GM19351 (cell line): ENCODE measurements at regions not wholly inside any gene's neighbourhood (a gene's known extent, or its start where the extent isn't known, plus 50 kb on each side); places are given as distances from the start of the nearest gene placed in this dataset.

ENCODE experiments used
- ATAC-seq: cut with Tn5 transposase; IDR thresholded peaks from one replicate; pipeline ENCODE4 v1.9.1; 2021; ENCODE audit warnings: mild to moderate bottlenecking, moderate library complexity; ENCODE audit not compliant: unreplicated experiment

- ATAC-seq, result no peak
These were observed 422.5 kb downstream of the CMPK2 start for GRCh38 chr2:6443061-6443823.

- no peak for ATAC-seq
These were observed 421.2 kb downstream of the CMPK2 start for GRCh38 chr2:6444514-6444913.

GRCh38 chr2:6445156-6445555 is 420.6 kb downstream of the CMPK2 start:
- ATAC-seq, result no peak

GRCh38 chr2:6446938-6447608 is 418.6 kb downstream of the CMPK2 start:
- no peak for ATAC-seq

GRCh38 chr2:6448893-6449292 is 416.8 kb downstream of the CMPK2 start:
- ATAC-seq, result no peak

- no peak for ATAC-seq
These were observed 416.4 kb downstream of the CMPK2 start for GRCh38 chr2:6449343-6449742.

GRCh38 chr2:6452702-6453481 is 412.8 kb downstream of the CMPK2 start:
- peak; percentile 73 for ATAC-seq

DNA sequence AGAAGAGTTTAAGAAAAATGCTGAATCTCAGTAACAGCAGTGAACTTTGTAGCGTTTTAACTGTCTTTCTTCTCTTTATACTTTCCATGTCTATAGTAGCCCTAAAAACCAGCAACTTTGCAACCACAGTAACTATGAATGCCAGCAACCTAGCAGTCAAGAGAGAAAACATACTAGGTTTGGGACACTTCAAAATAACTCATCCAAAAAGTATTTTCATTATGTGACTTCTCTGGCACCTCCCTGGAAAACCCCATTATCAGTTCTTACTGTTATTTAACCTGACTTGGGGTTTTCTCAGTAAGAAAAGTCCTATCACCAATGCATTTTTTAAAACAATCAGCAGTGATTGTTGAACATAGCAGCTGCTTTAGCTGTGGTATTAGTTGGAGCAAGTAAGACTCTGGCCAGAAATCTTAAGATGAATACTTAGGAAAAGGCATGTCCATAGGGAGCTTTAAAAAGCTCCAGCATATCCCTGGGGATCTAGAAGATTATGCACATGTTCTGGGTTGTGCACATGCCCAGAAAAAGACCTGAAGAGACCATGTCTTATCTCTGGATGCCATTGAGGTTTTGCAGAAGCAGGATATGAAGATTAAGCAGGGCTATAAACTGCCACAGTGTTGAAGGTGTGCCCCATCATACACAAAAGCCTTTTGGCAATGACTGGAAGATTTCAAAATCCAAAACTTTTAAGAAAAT is 411.3 kb downstream of the CMPK2 start:
- no peak for ATAC-seq

GRCh38 chr2:6459138-6459537 is 406.6 kb downstream of the CMPK2 start:
- ATAC-seq, result no peak

- no peak for ATAC-seq
These were observed 395.2 kb downstream of the CMPK2 start for GRCh38 chr2:6470518-6470917.

DNA sequence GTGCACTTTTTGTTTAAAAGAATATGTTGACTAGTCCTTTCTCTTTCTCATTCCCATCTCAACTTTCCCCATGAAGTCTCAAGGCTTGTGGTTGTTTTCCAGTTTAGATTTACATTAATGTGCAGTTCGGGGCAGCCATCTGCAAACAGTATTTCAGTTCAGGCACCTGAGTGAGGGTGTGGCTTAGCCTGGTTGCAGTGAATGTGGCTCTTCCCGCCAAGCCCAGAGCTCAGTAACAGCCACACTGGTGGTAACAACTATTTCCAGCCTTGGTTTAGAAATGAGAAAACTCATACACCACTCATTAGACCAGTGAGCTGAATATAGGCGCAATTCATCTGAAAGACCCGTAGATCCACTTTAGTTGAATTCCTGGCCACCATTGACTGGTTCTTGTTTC is 394.3 kb downstream of the CMPK2 start:
- no peak for ATAC-seq

DNA sequence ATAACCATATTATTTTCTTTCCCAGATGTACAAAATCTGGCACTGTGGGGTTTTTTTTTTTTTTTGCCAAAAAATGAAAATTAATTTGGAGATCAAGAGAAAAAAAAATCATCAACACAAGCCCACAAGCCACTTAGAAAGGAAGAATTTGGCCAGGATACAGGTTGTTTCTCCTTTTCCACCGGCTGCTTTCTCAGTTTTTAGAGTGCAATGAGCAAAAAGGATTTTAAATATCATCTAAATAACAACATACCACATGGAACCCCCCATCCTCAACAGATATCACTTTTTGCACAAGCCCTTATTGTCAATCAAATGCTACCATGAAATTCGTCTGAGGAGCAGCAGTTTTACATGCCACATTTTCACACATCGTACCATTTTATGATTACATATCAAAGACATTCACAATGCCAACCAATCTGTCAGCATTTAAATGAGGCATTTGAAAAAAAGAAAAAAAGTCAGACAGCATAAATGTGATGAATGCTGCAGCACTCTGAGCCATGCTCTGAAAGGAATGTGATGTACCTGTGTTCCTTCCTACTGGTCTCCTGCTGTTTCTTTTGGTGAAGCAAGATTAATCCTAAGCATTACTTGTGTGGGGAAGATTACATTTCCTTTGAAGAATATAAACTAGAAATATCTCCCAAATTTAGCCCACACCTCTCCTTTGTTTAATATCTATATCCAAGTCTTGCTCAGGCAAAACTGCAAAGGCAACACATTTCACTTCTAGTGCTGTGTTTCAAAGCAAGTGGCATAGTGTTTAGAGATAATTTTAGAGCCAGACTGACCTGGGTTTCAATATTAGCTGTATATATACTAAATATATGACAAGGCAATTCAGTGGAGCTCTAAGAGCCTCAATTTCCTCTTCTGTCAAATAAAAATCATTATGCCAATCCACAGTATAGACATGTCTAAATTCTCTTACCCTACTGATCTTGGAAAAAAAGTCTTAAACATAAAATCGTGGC is 391.3 kb downstream of the CMPK2 start:
- peak; percentile 61 for ATAC-seq

- ATAC-seq, result peak; percentile 71
These were observed 390.4 kb downstream of the CMPK2 start for GRCh38 chr2:6475155-6475940.

DNA sequence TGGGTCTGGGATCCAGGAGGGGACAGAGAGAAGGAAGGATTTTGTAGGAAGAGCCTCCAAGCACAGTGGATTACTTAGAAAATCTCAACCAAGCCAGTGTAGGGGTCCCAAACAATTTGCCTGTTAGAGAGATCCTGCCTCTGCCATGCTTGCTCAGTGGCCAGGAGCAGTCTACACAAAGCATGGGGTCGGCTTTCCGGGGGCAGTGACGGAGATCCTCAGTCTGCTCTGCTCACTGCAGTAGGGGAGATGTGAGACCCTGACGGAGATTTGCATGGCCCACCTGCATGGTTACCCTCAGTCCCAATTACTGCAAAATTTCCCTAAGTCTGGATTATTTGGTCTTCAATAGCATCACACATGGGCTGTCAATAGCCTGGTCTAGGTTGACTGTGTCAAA is 385.2 kb downstream of the CMPK2 start:
- ATAC-seq, result no peak

GRCh38 chr2:6482256-6482655 is 383.5 kb downstream of the CMPK2 start:
- ATAC-seq, result no peak

- ATAC-seq, result no peak
These were observed 377.9 kb downstream of the CMPK2 start for GRCh38 chr2:6487765-6488164.

DNA sequence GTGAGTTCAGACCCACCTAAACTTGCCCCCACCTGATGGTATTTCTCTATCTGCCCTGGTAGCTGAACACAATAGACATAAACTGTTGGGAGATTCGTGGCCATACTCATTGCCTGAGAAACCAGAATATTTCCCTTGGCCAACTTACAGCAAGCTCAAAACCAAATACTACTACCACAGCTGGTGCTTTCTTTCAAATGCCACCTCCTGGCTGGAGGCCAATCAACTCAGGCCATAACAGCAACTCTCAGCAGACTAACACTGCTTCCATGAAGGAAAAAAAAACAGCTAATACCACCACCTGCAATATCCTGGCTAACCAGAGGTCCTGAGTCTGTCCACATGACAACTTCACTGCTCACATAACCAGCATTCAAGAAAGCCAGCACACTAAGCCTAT is 373.1 kb downstream of the CMPK2 start:
- ATAC-seq, result no peak

- no peak for ATAC-seq
These were observed 372.4 kb downstream of the CMPK2 start for GRCh38 chr2:6493266-6493665.

DNA sequence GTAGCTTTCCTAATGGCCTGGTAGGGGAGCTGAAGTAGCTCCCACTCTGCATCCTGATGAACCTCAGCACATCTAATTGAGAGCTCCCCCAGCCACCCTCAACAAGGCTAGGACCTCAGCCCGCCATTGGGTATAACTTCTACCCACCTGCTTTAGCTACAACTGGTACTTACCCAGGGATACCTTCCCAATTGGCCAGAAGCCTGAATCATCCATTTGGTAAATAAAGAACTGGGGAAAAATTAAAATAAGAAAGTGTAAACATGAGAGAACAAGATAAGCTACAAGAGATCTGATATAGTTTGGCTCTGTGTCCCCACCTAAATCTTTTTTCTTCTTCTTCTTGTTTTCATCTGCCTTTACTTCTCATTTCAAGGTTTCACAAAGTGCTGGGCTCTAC is 372.0 kb downstream of the CMPK2 start:
- ATAC-seq, result no peak
